ENCODE measurements at regions not wholly inside any gene's neighbourhood (a gene's known extent, or its start where the extent isn't known, plus 50 kb on each side); places are given as distances from the start of the nearest gene placed in this dataset.

GRCh38 chr7:1372671-1373379 lies 86.4 kb downstream of the MICALL2 start:
- no peak overlapping the region for H3K4me3 ChIP-seq (ENCODE audit: low read depth, low read length)
- no peak for TF ChIP-seq CTCF (IDR thresholded peaks at IDR 0.05; ENCODE audit: control insufficient read depth, extremely low read depth, insufficient read depth)
- no peak for DNase-seq (ENCODE audit: low read depth)

GRCh38 chr7:1377111-1377909 lies 82.0 kb downstream of the MICALL2 start:
- peak; percentile 42 for TF ChIP-seq CTCF (IDR thresholded peaks at IDR 0.05; ENCODE audit: control insufficient read depth, extremely low read depth, insufficient read depth)
- no peak overlapping the region for H3K4me3 ChIP-seq (ENCODE audit: low read depth, low read length)
- no peak for DNase-seq (ENCODE audit: low read depth)

- no peak for TF ChIP-seq CTCF (IDR thresholded peaks at IDR 0.05; ENCODE audit: control insufficient read depth, extremely low read depth, insufficient read depth)
- DNase-seq (ENCODE audit: low read depth): no peak
- no peak overlapping the region for H3K4me3 ChIP-seq (ENCODE audit: low read depth, low read length)
Observed at GRCh38 chr7:1378610-1379601, 80.4 kb downstream of the MICALL2 start.

- no peak overlapping the region for H3K4me3 ChIP-seq (ENCODE audit: low read depth, low read length)
- no peak for TF ChIP-seq CTCF (IDR thresholded peaks at IDR 0.05; ENCODE audit: control insufficient read depth, extremely low read depth, insufficient read depth)
- no peak for DNase-seq (ENCODE audit: low read depth)
Observed at GRCh38 chr7:1380231-1380815, 78.9 kb downstream of the MICALL2 start.

GRCh38 chr7:1380821-1381580 lies 78.3 kb downstream of the MICALL2 start:
- H3K4me3 ChIP-seq (ENCODE audit: low read depth, low read length): no peak overlapping the region
- no peak for TF ChIP-seq CTCF (IDR thresholded peaks at IDR 0.05; ENCODE audit: control insufficient read depth, extremely low read depth, insufficient read depth)
- DNase-seq (ENCODE audit: low read depth): no peak

Measured in LNCaP clone FGC (cell line).